ENCODE measurements at regions not wholly inside any gene's neighbourhood (a gene's known extent, or its start where the extent isn't known, plus 50 kb on each side); places are given as distances from the start of the nearest gene placed in this dataset.

DNA sequence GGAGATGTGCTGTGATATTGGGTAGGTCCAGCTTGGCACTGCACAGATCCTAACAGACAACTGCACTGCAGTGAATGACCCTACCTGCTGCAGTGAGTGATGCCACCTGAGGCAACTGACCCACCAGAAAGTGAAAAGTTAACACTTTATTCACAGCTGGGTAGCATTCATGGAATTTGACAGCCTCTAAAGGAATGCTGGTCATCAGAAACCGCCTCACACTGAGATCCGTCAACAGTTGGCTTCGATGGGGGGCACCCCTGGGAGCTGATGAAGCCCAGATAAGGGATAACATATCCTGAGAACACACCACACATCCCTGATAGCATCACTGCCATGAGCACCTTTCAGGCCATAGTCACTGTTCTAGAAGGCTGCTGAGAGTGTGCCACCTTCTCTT lies 272.4 kb upstream of the CRY1 start:
- TF ChIP-seq POLR2AphosphoS5 (IDR thresholded peaks at IDR 0.05; ENCODE audit: insufficient read depth, low read depth, low read length) (no peak), MYC (IDR thresholded peaks at IDR 0.05; ENCODE audit: low read depth, low read length) (no peak), EZH2 (IDR thresholded peaks at IDR 0.05; ENCODE audit: borderline replicate concordance, low read depth, low read length, severe bottlenecking) (no peak), JUN (IDR thresholded peaks at IDR 0.05; ENCODE audit: borderline replicate concordance, insufficient read depth, insufficient read length, low read depth) (no peak), GATA2 (IDR thresholded peaks at IDR 0.05; ENCODE audit: insufficient read depth, insufficient read length, low read depth, low read length) (no peak), FOS (IDR thresholded peaks at IDR 0.05; ENCODE audit: borderline replicate concordance, insufficient read depth, low read length) (no peak), MAX (IDR thresholded peaks at IDR 0.05; ENCODE audit: insufficient read depth, insufficient read length) (no peak), POLR2A (IDR thresholded peaks at IDR 0.05; ENCODE audit: low read depth, low read length) (no peak)
- TF ChIP-seq, protein P1, sequence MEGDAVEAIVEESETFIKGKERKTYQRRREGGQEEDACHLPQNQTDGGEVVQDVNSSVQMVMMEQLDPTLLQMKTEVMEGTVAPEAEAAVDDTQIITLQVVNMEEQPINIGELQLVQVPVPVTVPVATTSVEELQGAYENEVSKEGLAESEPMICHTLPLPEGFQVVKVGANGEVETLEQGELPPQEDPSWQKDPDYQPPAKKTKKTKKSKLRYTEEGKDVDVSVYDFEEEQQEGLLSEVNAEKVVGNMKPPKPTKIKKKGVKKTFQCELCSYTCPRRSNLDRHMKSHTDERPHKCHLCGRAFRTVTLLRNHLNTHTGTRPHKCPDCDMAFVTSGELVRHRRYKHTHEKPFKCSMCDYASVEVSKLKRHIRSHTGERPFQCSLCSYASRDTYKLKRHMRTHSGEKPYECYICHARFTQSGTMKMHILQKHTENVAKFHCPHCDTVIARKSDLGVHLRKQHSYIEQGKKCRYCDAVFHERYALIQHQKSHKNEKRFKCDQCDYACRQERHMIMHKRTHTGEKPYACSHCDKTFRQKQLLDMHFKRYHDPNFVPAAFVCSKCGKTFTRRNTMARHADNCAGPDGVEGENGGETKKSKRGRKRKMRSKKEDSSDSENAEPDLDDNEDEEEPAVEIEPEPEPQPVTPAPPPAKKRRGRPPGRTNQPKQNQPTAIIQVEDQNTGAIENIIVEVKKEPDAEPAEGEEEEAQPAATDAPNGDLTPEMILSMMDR (IDR thresholded peaks at IDR 0.05; ENCODE audit: extremely low read depth in 1 of 2, insufficient read depth in 1 of 2, low read depth in 1 of 2, low read length in 2 of 2) = no peak
- Histone ChIP-seq H3K79me2 (ENCODE audit: control insufficient read depth, insufficient read depth, low read length) (no peaks in the 10 kb centered on the region), H3K4me3 (replicated peaks in 1 of 3; ENCODE audit: insufficient read depth in 1 of 3, low read depth in 1 of 3, low read length in 3 of 3) (no peak overlapping the region), H3K4me1 (ENCODE audit: control insufficient read depth, extremely low read depth, insufficient read depth, low read length) (no peaks in the 10 kb centered on the region), H3K27ac (ENCODE audit: insufficient read depth, low read depth, low read length) (no peak overlapping the region), H3K9me1 (replicated peaks; ENCODE audit: control insufficient read depth, extremely low read depth, insufficient read depth, low read length) (no peaks in the 10 kb centered on the region), H3K4me2 (ENCODE audit: insufficient read depth, low read length) (no peak overlapping the region), H2AFZ (ENCODE audit: low read depth, low read length) (no peak overlapping the region), H3K27me3 (ENCODE audit: control insufficient read depth in 2 of 2, insufficient read depth in 2 of 2, low read length in 2 of 2) (no peaks in the 10 kb centered on the region), H3K36me3 (ENCODE audit: control insufficient read depth in 2 of 2, extremely low read depth in 1 of 2, insufficient read depth in 2 of 2, low read length in 2 of 2) (no peaks in the 10 kb centered on the region), H3K9me3 (replicated peaks; ENCODE audit: control insufficient read depth, insufficient read depth, low read length) (no peaks in the 10 kb centered on the region), H3K9ac (replicated peaks; ENCODE audit: extremely low read depth, insufficient read depth, low read length) (no peak overlapping the region), H4K20me1 (replicated peaks; ENCODE audit: control insufficient read depth, extremely low read depth, insufficient read depth, low read length) (no peaks in the 10 kb centered on the region)
- intact Hi-C loops (cut with micrococcal nuclease) (no loop called here), dilution Hi-C loops (cut with MboI; ENCODE audit: extremely low pct_ligation_motif_present, low sequenced_read_pairs) (no loop called here)
- ChIA-PET CTCF (interaction anchor here (1.0 kb wide), 1 partner anchor 9 kb away, joined by 3 read pairs; no protein-coding TSS in a partner anchor), POLR2A (no interaction called here)
- no peak for DNase-seq (ENCODE audit: low read depth, low spot score)
- BruUV-seq (replicated peaks) = no TSS peak
- no peak for FAIRE-seq
